Activated CD4-positive, alpha-beta T cell treated with anti-CD3 and anti-CD28 coated beads, Interleukin-2, amount 50 U/mL, for 24 hours (primary cell): ENCODE measurements at regions not wholly inside any gene's neighbourhood (a gene's known extent, or its start where the extent isn't known, plus 50 kb on each side); places are given as distances from the start of the nearest gene placed in this dataset.
"Not testable (repeated sequence)": the region's sequence is repeated elsewhere in the genome, so short reads cannot be mapped to it uniquely, and the experiment has no call there.

Source experiments
- DNase-seq, 2 donors: peaks; one replicate each; pipeline ENCODE4 v3.0.0-alpha.2; 2020; ENCODE audit warnings: low read depth in 1 of 2, low spot score in 1 of 2

- DNase-seq = no peak
Observed at GRCh38 chr4:114087596-114088230, 108.3 kb upstream of the ARSJ start.

GRCh38 chr4:114088481-114088880 lies 109.0 kb upstream of the ARSJ start:
- DNase-seq = no peak

- no peak for DNase-seq
Observed at GRCh38 chr4:114091546-114091945, 112.1 kb upstream of the ARSJ start.

- no peak for DNase-seq
Observed at GRCh38 chr4:114093221-114093715, 113.8 kb upstream of the ARSJ start.

- no peak for DNase-seq
Observed at GRCh38 chr4:114100288-114101031, 121.0 kb upstream of the ARSJ start.

GRCh38 chr4:114103908-114104307 lies 124.5 kb upstream of the ARSJ start:
- no peak for DNase-seq

- no peak for DNase-seq
Observed at GRCh38 chr4:114108869-114109268, 129.4 kb upstream of the ARSJ start.

GRCh38 chr4:114109776-114110175 lies 130.3 kb upstream of the ARSJ start:
- DNase-seq = no peak

GRCh38 chr4:114115526-114115925 lies 136.1 kb upstream of the ARSJ start:
- DNase-seq = no peak

GRCh38 chr4:114116861-114117260 lies 137.4 kb upstream of the ARSJ start:
- no peak for DNase-seq

GRCh38 chr4:114121221-114121620 lies 141.8 kb upstream of the ARSJ start:
- no peak for DNase-seq

- no peak for DNase-seq
Observed at GRCh38 chr4:114132199-114132598, 152.8 kb upstream of the ARSJ start.

- no peak for DNase-seq
Observed at GRCh38 chr4:114132830-114133229, 153.4 kb upstream of the ARSJ start.

- no peak for DNase-seq
Observed at GRCh38 chr4:114136069-114136468, 156.6 kb upstream of the ARSJ start.

- no peak for DNase-seq
Observed at GRCh38 chr4:114137984-114138383, 158.5 kb upstream of the ARSJ start.

- DNase-seq = no peak
Observed at GRCh38 chr4:114146947-114147618, 167.6 kb upstream of the ARSJ start.

GRCh38 chr4:114147619-114148208 lies 168.3 kb upstream of the ARSJ start:
- not testable (repeated sequence) for DNase-seq

GRCh38 chr4:114148372-114149070 lies 169.1 kb upstream of the ARSJ start:
- not testable (repeated sequence) for DNase-seq

GRCh38 chr4:114156371-114156770 lies 176.9 kb upstream of the ARSJ start:
- no peak for DNase-seq

GRCh38 chr4:114161809-114162208 lies 182.4 kb upstream of the ARSJ start:
- no peak for DNase-seq

GRCh38 chr4:114163051-114163450 lies 183.6 kb upstream of the ARSJ start:
- DNase-seq = no peak
